ENCODE measurements at regions not wholly inside any gene's neighbourhood (a gene's known extent, or its start where the extent isn't known, plus 50 kb on each side); places are given as distances from the start of the nearest gene placed in this dataset.

GRCh38 chr3:162491952-162492351 lies 995.3 kb downstream of the OTOL1 start:
- Histone ChIP-seq H3K27ac (no peak overlapping the region), H3K4me3 (no peak overlapping the region), H3K36me3 (replicated peaks in 1 of 2; ENCODE audit: insufficient read depth in 1 of 2, low read depth in 2 of 2) (no peaks in the 10 kb centered on the region), H3K9me3 (peaks cover 0 to 4% (median 0%) of the 10 kb centered on the region in 3 donors), H3K4me1 (no peaks in the 10 kb centered on the region), H3K27me3 (no peaks in the 10 kb centered on the region)
- intact Hi-C loops (cut with DNase I), result no loop called here
- WGBS, 2 donors, result 17 to 28% methylated on average over 1 of the region's 1 CpG
- TF ChIP-seq CTCF (IDR thresholded peaks at IDR 0.05), result no peak
- no peak for TF ChIP-seq POLR2A (IDR thresholded peaks at IDR 0.05)
- ATAC-seq, result no peak
- no peak for DNase-seq

GRCh38 chr3:162492446-162493081 lies 996.0 kb downstream of the OTOL1 start:
- H3K4me1 ChIP-seq, result no peaks in the 10 kb centered on the region
- no peak overlapping the region for H3K27ac ChIP-seq
- WGBS, 2 donors, result 16 to 17% methylated on average over 4 of the region's 4 CpGs
- DNase-seq (no peak), ATAC-seq (no peak)
- no peaks in the 10 kb centered on the region for H3K36me3 ChIP-seq (replicated peaks in 1 of 2; ENCODE audit: insufficient read depth in 1 of 2, low read depth in 2 of 2)
- no peaks in the 10 kb centered on the region for H3K27me3 ChIP-seq
- TF ChIP-seq CTCF (IDR thresholded peaks at IDR 0.05) (no peak), POLR2A (IDR thresholded peaks at IDR 0.05) (no peak)
- intact Hi-C loops (cut with DNase I), result no loop called here
- peaks cover 0 to 4% (median 0%) of the 10 kb centered on the region in 3 donors for H3K9me3 ChIP-seq
- H3K4me3 ChIP-seq, result no peak overlapping the region

DNA sequence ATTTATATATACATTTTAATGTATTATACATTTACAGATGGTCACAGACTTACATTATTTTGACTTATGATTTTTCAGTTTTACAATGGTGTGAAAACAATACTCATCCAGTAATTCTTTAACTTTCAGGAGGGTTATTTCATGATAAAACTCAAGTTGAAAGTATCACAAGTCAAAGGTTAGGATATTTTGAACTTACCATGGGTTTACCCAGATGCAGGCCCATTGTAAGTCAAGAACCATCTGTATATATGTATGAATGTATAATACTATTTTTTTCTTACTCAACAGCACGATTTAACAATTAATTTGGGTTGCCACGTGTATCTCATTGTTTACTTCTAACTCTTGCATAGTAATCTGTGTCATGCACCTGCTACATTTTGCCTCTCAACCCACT lies 1002.0 kb downstream of the OTOL1 start:
- ATAC-seq, result no peak
- intact Hi-C loops (cut with DNase I), result no loop called here

DNA sequence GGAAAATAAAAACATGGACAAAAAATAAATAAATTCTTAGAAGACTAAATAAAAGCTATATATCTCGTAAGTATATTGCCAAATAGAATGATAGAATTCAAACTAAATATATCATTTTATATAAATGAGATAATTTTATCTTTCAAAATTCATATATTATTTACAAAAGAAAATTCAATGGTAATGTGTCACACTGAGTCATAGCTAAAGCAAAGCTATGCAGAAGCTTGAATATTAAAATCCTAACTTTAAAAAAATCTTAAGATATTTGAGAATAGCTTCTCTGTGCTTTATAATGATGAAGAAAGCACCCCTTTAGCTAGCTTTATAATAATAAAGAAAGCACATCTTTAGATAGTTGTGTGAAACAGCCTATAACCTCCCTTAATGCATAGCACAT lies 1010.8 kb downstream of the OTOL1 start:
- Histone ChIP-seq H3K4me1 (no peaks in the 10 kb centered on the region), H3K9me3 (no peaks in the 10 kb centered on the region), H3K27ac (no peak overlapping the region), H3K4me3 (no peak overlapping the region), H3K36me3 (replicated peaks in 1 of 2; ENCODE audit: insufficient read depth in 1 of 2, low read depth in 2 of 2) (no peaks in the 10 kb centered on the region), H3K27me3 (no peaks in the 10 kb centered on the region)
- WGBS, 2 donors, result 49 to 53% methylated on average over 1 of the region's 1 CpG
- no peak for DNase-seq
- no peak for TF ChIP-seq POLR2A (IDR thresholded peaks at IDR 0.05)
- TF ChIP-seq CTCF (IDR thresholded peaks at IDR 0.05), result no peak
- intact Hi-C loops (cut with DNase I), result no loop called here
- no peak for ATAC-seq

More for the DNA sequence above, 1002.0 kb downstream of the OTOL1 start:
- no peak for DNase-seq
- no peak overlapping the region for H3K4me3 ChIP-seq
- H3K36me3 ChIP-seq (replicated peaks in 1 of 2; ENCODE audit: insufficient read depth in 1 of 2, low read depth in 2 of 2), result no peaks in the 10 kb centered on the region
- H3K4me1 ChIP-seq, result no peaks in the 10 kb centered on the region
- WGBS, 2 donors, result 35 to 39% methylated on average over 2 of the region's 2 CpGs
- no peak overlapping the region for H3K27ac ChIP-seq
- peaks cover 0 to 4% (median 0%) of the 10 kb centered on the region in 3 donors for H3K9me3 ChIP-seq
- H3K27me3 ChIP-seq, result no peaks in the 10 kb centered on the region
- TF ChIP-seq CTCF (IDR thresholded peaks at IDR 0.05) (no peak), POLR2A (IDR thresholded peaks at IDR 0.05) (no peak)

DNA sequence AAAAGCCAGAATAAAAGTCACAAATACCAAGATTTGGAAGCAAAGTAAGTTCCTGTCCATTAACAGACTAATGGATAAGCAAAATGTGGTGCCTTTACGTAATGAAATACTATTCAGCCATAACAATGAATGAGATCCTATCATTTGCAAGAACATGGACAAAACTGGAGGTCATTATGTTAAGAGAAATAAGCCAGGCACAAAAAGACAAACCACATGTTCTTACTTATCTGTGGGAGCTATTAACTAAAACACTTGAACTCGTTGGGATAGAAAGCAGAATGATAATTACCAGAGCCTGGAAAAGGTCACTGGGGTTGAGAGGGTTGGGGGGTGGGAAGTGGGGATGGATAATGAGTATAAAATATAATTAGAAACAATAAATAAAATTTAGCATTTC lies 1015.9 kb downstream of the OTOL1 start:
- WGBS, 2 donors, result 38 to 46% methylated on average over 2 of the region's 2 CpGs
- TF ChIP-seq CTCF (IDR thresholded peaks at IDR 0.05), result no peak
- TF ChIP-seq POLR2A (IDR thresholded peaks at IDR 0.05), result no peak
- Histone ChIP-seq H3K4me1 (no peaks in the 10 kb centered on the region), H3K27me3 (no peaks in the 10 kb centered on the region), H3K4me3 (no peak overlapping the region), H3K27ac (no peak overlapping the region), H3K9me3 (no peaks in the 10 kb centered on the region), H3K36me3 (replicated peaks in 1 of 2; ENCODE audit: insufficient read depth in 1 of 2, low read depth in 2 of 2) (no peaks in the 10 kb centered on the region)
- DNase-seq (no peak), ATAC-seq (no peak)
- intact Hi-C loops (cut with DNase I), result no loop called here

Data from body of pancreas (tissue), 4 donors.